GM21423 (cell line): ENCODE measurements at regions not wholly inside any gene's neighbourhood (a gene's known extent, or its start where the extent isn't known, plus 50 kb on each side); places are given as distances from the start of the nearest gene placed in this dataset.
"Not testable (repeated sequence)": the region's sequence is repeated elsewhere in the genome, so short reads cannot be mapped to it uniquely, and the experiment has no call there.

Source experiments
- ATAC-seq: cut with Tn5 transposase; IDR thresholded peaks from one replicate; pipeline ENCODE4 v1.9.1; 2021; ENCODE audit warnings: mild to moderate bottlenecking, moderate library complexity; ENCODE audit not compliant: unreplicated experiment

DNA sequence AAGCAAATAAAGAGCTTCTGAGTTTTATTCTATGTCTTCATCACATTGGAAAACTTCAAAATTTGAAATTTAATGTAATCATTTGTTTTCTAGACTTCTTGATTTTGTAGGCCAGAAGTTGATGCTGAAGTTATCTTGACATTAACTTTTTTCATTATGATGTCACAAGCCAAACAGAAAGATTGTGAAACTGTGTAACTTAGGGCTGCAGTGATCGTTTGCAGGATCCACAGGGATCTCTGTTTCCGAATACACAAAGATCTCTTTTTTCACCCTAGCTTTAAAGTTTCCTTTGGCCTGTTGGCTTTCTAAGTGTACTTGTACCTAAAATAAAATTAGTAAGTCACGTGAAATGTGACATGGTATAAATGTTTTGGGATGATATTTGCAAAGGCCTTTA lies 594.9 kb upstream of the CDH2 start:
- ATAC-seq = no peak

DNA sequence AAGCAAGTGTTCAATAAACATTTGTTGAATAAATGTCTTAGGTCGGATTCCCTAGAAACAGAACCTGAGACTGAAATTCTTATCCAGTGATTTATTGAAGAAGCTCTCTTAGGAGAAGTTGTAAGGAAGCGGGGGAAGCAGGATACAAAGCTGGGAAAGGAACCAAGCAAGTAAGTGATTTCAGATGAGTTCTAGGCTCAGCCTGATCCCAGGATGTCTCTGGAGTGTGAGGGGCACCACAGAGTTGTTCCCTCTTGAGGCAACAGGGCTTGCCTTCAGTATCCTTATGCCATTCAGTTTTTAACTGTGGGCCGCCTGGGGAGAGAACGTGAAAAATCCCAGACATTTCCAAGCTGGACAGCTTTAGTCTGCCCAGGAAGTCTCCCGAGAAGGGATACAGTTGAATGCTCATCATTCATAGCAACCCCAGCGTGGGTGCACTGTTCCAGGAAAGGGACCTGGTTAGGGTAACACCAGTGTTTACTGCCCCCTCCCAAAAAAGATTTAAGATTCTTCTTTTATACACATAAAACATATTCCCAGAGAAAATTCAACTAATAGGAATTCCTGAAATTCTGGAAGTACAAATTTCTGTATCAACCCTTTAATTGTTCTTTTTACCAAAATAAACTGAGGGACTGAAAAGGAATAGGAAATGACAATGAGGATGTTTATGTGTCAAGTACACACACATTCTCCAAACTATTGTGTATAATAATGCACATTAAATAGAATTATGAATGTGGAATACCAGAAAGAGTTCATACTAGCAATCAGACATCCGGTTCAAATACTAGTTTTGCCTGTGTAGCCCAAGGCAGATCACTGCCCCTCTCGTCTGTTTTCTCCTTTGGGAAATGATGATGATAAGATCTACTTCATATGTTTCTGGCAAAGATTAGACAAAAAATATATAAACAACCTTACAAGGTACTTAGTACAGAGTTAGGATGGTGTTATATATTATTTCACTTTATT lies 592.1 kb upstream of the CDH2 start:
- no peak for ATAC-seq

DNA sequence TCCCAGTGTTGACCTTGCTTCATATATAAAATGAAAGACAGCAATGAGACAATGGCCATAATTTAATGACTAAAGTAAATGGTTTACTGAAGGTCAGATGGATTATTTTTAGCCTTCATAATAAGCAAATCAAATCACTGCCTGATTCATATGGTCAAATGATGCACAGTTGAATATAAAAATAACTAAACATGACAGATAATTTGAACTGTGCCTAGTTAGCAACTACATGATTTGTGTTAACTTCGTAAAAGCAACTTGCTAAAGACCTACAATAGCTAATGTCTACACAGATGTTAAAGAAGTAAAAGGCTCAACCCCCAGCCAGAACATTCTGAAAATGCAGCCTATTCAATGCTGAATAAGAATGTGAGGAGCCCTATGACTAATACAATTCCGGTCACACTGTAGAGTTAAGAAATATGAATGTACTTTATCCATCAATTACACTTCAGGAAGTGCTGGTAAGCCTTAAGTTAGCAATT lies 590.8 kb upstream of the CDH2 start:
- no peak for ATAC-seq

DNA sequence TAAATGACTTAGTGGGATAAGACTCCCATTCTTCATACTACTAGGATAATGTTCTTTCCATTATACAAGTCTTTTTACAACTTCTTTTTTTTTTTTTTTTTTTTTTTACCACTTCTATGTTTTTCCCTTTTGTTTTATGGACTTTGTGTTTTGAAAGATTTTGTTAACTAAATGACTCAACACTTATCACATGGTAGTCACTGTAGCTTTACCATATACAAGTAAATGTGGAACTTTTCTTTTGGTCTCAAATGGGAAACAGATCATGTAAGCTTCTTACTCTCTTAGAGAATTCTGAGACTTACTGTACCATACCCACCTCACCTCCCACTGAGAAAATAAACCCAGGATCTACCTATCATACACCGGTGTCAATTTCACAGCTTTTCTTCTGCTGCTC lies 590.3 kb upstream of the CDH2 start:
- no peak for ATAC-seq

DNA sequence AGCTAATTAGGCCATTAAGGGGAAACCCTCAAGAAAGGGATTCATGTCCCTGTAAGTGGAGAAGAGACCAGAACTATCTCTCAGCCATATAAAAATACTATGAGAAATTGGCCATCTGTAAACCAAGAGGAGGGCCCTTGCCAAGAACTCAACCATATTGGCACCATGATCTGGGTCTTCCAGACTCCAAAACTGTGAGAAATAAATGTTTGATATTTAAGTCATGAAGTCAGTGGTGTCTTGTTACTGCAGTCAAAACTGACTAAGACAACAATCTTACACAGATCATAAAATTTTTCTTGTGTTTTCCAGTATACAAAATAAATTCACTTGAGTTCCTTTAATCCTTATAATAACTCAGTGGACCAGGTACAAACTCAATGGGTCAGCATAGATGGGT lies 589.8 kb upstream of the CDH2 start:
- no peak for ATAC-seq

DNA sequence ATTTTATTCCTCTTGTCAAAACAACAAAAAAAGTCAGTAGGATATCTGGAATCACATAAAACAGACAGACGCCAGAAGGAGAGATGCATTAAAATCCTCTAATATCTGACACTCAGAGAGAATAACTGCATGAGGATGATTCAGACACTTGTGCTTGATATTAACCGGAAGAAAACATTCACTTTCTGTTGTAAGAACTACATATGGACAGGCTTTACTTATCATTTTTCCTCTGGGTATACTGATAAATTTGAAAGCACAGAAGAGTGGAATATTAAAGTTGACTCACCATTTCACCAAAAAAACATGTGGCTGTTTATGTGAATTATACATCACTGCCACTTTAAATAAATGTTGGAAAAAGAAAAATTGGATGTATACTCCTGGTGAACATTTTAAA lies 589.1 kb upstream of the CDH2 start:
- no peak for ATAC-seq

DNA sequence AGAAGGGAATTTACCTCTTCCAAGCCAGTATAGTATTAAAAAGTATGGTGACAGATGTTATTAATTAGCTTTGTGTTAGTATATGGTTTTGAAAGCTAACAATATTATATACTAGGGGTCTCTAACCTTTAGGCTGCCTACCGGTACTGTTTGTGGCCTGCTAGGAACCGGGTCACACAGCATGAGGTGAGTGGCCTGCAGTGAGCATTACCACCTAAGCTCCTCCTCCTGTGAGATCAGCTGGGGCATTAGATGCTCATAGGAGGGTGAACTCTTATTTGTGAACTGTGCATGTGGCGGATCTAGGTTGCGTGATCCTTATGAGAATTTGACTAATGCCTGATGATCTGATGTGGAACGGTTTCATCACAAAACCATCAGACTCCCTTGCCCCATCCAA lies 583.4 kb upstream of the CDH2 start:
- ATAC-seq = no peak

DNA sequence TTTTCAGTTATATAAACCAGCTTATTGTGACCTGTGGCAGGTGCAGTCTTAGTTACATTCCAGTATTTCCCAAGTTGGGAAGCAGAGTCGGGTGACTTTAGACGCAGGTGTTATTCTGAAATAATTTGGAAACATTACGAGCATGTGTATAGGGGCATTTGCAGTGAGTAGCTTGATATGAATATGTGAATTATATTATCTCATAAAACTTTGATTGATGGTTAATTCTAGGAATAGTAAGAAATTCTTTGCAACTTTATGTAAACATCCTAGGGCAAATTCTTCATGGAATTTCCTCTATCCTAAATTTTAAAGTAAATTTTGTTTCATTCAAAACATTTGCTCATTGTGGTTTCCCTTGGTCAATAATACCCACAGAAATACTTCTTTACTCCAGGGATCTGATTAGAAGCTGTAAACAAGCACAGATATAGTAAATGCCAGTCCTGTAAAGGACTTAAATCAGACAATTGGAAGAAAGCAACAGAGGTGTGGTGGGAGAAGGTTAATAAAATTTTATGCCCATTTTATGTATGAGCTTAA lies 580.6 kb upstream of the CDH2 start:
- ATAC-seq = no peak

DNA sequence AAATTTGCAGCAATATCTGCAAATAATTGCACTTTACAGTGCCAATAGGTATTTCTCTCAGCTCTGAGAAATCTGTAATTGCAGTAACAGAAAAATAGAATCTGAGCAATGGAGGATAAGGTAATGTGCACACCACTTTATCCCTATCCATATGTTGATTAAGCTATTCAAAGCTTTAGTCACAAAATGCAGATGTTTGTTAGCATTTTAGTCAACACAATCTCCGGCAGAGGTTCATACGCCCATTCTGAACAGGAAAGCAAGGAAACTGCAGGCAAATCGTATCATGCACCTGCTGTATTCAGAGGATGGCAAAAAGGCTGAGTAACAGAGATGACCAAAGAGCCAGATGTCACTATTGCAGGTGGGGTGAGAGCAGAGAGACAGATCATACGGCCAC lies 566.2 kb upstream of the CDH2 start:
- ATAC-seq = no peak

DNA sequence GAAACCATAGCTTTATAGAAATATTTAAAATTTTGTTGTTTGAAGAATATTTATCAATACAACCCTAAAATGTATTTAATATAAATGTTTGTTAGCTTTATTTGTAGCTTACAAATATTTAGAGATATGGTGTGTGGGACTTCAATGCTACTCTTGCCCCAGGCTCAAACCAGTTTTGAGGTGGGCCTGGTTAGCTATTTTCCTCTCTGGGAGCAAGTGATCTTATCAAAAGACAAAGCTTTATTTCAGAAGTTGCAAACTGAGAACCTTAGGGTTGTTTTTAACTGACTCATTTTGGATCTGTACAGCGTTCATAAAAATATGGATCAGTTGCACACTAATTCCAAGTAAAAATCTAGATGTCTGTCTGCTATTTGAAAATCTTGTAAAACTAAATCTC lies 563.6 kb upstream of the CDH2 start:
- ATAC-seq = no peak

DNA sequence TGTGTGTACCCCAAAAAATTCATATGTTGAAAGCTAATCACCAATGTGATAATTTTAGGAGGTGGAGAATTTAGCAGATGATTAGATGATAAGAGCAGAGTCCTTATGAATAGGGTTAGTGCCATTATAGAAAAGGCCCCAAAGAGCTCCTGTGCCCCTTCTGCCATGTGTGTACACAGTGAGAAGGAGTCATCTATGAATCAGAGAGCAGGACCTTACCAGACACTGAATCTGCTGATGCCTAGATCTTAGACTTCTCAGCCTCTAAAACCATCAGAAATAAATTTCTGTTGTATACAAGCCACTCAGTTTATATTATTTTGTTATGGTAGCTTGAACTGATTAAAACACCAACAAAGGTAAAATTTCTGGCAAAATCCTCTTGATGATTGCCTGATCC lies 560.0 kb upstream of the CDH2 start:
- ATAC-seq = no peak

DNA sequence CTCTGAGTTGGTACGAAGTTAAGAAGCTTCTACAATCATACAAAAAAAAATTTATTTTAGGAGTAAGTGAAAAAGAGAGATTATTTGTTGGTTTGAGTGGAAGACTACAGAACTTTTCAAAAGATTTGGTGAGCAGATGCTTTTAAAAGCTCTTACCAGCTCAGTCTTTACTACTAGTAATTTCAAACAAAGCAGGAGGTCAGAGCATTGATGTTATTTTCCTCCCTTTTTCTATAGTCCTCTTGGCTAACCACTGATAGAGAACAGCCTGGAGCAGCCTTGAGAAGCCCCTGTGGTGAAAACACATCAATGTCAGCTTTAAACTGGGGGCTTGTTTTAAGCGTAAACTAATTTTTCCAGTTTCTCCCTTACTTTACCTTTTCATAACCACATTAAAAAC lies 559.3 kb upstream of the CDH2 start:
- ATAC-seq = no peak

DNA sequence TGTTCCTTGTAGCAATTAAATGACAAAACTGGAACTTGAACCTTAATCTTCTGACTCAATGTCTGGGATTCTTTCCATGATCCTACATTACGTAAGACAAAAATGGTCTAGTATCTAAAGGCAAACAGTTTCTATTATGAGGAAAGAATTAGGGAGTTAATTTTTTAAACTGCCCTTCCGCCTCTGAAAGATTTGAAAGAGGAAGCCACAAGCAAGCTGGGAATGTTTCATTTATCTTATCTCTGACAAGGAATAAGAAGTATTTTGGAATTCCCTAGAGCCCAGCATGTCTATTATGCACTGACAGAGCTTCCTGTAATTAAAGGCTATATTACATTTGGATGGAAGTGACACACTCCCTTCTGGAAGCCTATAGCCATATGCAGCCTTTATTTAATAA lies 558.8 kb upstream of the CDH2 start:
- ATAC-seq = no peak

DNA sequence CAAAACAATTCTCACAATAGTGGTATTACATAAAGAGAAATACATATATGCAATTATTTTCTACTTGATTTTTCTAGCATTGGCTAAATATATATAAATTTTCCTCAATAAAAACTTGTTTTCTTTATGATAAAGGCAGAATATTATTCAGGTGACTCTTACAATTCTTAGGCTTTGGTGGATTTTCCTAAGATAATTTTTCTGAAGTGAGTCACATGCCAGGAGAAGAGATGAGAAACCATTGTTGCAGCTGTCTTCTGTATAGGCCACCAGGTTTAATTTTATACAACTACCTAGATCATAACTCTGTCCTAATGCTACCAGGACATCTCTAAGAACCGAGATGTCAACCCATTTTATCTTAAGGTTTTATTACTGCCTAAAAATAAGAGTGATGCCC lies 552.4 kb upstream of the CDH2 start:
- no peak for ATAC-seq

DNA sequence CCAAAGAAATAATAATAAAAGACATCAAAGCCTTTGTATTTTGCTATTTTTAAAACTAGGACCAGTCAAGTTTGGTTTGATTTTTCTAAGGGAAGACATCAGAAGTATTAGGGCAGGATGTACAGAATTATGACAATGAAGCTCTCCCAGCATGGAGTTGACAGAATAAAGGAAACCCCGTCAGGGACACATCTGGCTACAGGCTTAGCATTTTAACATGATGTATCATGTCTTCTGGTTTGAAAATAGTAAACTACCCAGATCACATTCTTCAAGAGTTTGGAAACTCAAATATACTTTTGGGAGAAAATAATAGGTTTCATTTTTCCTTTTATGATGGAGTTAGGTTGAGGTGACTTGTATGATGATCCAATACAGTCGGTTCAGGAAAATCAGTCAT lies 552.0 kb upstream of the CDH2 start:
- ATAC-seq = no peak

DNA sequence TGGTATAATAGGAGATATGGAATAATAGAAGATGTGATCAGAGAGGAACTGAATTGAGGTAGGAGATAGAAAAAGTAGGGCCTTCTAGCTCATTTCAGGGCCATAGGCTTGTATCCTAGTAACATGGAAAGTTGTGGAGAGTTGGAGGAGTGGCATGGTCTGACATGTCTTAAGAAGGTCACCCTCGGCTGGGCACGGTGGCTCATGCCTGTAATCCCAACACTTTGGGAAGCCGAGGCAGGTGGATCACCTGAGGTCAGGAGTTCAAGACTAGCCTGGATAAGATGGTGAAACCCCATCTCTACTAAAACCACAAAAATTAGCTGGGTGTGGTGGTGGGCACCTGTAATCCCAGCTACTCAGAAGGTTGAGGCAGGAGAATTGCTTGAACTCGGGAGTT lies 550.3 kb upstream of the CDH2 start:
- ATAC-seq = not testable (repeated sequence)

DNA sequence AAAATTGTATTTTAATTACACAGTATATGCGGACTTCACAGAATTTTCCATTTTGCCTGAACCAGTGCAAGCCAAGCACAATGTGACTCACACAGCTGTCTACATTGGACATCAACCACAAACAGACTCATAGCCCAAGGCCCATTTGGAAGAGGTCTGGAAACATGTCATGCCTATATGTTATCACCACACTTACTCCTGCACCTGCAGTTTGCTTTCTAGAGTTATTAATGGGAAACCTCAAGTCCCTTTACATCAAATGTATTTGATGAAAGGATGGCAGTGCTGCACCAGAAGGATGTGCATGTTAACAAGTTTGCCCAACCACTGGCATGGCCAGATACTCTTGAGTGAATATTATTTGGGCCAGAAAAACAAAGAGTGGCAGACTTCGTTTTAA lies 548.9 kb upstream of the CDH2 start:
- no peak for ATAC-seq

DNA sequence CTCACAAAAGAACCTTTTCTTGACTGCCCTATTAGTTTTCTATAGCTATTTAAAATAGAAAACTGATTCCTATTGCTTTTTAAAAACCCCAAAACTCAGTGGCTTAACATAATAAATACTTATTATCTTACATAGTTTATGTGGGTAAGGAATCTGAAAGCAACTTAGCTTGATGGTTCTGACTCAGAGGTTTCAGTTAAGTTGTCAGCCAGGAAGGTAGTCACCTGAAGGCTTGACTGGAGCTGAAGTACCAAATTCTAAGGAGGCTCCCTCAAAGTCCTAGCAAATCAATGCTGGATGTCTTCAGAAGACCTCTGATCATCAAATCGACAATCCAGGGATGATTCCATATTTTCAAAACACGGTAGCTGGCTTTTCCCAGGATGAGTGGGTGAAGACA lies 546.6 kb upstream of the CDH2 start:
- ATAC-seq = no peak

DNA sequence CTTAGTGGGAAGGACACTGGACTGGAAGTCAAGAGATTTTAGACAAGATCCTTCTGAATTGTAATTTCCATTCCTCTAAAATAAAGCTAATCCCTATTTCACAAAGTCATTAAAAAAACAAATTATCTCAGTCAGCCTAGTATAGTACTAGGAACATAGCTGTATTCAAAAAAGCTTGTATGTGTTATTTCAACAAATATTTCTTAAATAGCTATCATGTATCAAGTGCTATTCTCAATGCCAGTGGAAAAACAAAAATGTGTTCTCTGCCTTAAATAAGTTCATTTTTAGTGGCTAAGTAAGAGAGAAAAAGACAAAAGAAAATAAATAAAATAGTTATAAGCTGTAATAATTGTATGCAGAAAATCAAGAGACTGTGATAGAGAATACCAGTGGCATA lies 541.8 kb upstream of the CDH2 start:
- no peak for ATAC-seq

DNA sequence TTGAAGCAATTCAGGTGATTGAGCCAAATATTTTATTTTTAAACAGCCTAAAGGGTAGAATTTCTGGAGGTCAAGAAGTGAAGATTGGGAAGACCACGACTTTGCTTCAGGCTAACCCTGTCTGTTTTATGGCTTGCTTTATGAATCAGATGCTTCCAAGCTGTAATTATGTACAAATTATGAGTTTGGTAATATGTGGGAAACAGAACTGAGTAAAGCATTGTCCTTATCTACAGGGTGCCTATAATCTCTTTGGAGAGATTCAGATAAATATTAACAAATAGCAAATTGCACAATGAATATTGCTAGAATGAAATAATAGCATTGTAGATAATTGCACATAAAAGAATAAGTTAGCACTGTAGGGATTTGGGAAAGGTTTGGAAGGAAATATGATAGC lies 539.4 kb upstream of the CDH2 start:
- ATAC-seq = no peak

DNA sequence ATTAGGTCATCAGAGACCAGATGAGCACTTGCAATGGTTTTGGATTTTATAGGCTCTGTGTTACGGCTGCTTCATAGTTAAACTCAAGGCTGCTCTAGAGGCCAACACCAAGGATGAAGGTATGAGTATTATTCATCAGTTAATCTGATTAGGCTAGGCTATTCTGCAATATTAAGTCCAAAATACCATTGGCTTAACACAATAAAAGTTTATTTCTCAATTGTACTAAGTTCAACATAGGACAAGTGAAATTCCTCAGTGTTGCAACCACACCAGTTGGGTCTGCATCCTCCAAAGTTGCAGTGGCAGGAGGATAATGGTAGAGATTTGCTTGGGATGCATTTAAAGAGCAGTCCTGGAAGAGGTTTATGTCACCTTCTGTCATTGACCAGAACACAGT lies 538.3 kb upstream of the CDH2 start:
- ATAC-seq = no peak

DNA sequence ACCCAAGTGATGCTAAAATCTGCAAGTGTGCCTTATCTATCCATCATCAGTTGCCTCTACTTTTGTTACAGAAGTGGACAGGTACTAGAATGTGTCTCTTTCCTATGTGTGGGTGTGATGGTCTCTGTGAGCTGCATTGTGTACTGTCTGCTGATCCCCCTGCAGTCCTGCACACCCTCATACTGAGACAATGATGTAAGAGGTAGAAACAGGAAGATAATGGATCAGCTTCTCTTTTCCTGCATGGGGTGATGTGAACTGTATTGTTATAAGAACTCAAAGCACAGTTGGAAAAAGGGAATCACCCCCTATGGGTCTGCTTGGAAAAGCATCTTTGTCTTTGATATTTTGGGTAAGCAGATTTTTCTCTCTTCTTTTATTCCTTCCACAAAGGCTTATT lies 537.6 kb upstream of the CDH2 start:
- no peak for ATAC-seq
